GM18519 (cell line): ENCODE measurements at regions not wholly inside any gene's neighbourhood (a gene's known extent, or its start where the extent isn't known, plus 50 kb on each side); places are given as distances from the start of the nearest gene placed in this dataset.

Experiments used
- ATAC-seq: cut with Tn5 transposase; IDR thresholded peaks from one replicate; pipeline ENCODE4 v1.9.1; 2021; ENCODE audit warnings: mild to moderate bottlenecking, moderate library complexity; ENCODE audit not compliant: unreplicated experiment, low FRiP score

GRCh38 chr16:73852561-73852960 lies 444.1 kb upstream of the PSMD7 start:
- ATAC-seq, result no peak

- no peak for ATAC-seq
These were observed 447.6 kb upstream of the PSMD7 start for GRCh38 chr16:73848993-73849392.

- ATAC-seq, result no peak
These were observed 449.5 kb upstream of the PSMD7 start for GRCh38 chr16:73847090-73847489.

GRCh38 chr16:73846356-73846755 lies 450.3 kb upstream of the PSMD7 start:
- no peak for ATAC-seq

GRCh38 chr16:73846007-73846330 lies 450.6 kb upstream of the PSMD7 start:
- no peak for ATAC-seq

GRCh38 chr16:73845238-73846006 lies 451.2 kb upstream of the PSMD7 start:
- ATAC-seq, result no peak

- no peak for ATAC-seq
These were observed 455.9 kb upstream of the PSMD7 start for GRCh38 chr16:73840728-73841127.

- ATAC-seq, result no peak
These were observed 465.4 kb upstream of the PSMD7 start for GRCh38 chr16:73831220-73831619.

- no peak for ATAC-seq
These were observed 473.3 kb upstream of the PSMD7 start for GRCh38 chr16:73823205-73823849.

- ATAC-seq, result no peak
These were observed 478.9 kb upstream of the PSMD7 start for GRCh38 chr16:73817526-73818324.

GRCh38 chr16:73813527-73813926 lies 483.1 kb upstream of the PSMD7 start:
- ATAC-seq, result no peak

GRCh38 chr16:73804456-73804855 lies 492.2 kb upstream of the PSMD7 start:
- no peak for ATAC-seq

GRCh38 chr16:73798471-73798870 lies 498.1 kb upstream of the PSMD7 start:
- no peak for ATAC-seq

GRCh38 chr16:73797115-73797514 lies 499.5 kb upstream of the PSMD7 start:
- ATAC-seq, result no peak

GRCh38 chr16:73796241-73796640 lies 500.4 kb upstream of the PSMD7 start:
- ATAC-seq, result no peak

GRCh38 chr16:73794994-73795393 lies 501.6 kb upstream of the PSMD7 start:
- ATAC-seq, result no peak

- no peak for ATAC-seq
These were observed 502.7 kb upstream of the PSMD7 start for GRCh38 chr16:73793871-73794437.

- no peak for ATAC-seq
These were observed 503.4 kb upstream of the PSMD7 start for GRCh38 chr16:73793260-73793659.

GRCh38 chr16:73792199-73793020 lies 504.2 kb upstream of the PSMD7 start:
- ATAC-seq, result no peak

GRCh38 chr16:73781297-73781696 lies 515.3 kb upstream of the PSMD7 start:
- ATAC-seq, result no peak
